Right lobe of liver (tissue), 6 donors: ENCODE measurements at regions not wholly inside any gene's neighbourhood (a gene's known extent, or its start where the extent isn't known, plus 50 kb on each side); places are given as distances from the start of the nearest gene placed in this dataset.

ENCODE experiments used
- ATAC-seq, 4 donors: fragments of 200-7000 bp; cut with Tn5 transposase; one replicate each; pipeline ENCODE4 v1.9.1; 2020; ENCODE audit warnings: mild to moderate bottlenecking in 4 of 4, moderate library complexity in 4 of 4
- DNase-seq, 3 donors: peaks; one replicate each; pipeline ENCODE4 v3.0.0-alpha.2; 2020
- H3K27ac ChIP-seq, 3 donors: fragments of 200-600 bp; one replicate each; pipeline ENCODE4 v1.8.0; 2022
- H3K27me3 ChIP-seq, 2 donors: fragments of 200-600 bp; one replicate each; pipeline ENCODE4 v1.8.0; 2022
- H3K36me3 ChIP-seq, 4 donors: fragments of 200-600 bp; sonication (generic) in 1 of 4; one replicate each; pipeline versions ENCODE4 v1.5.1 to v1.8.0; 2017 to 2022; ENCODE audit warnings: control low read depth in 1 of 4
- H3K4me1 ChIP-seq, 4 donors: fragments of 200-600 bp; sonication (generic) in 1 of 4; one replicate each; pipeline versions ENCODE4 v1.5.1 to v1.8.0; 2017 to 2022; ENCODE audit warnings: control low read depth in 1 of 4
- H3K4me3 ChIP-seq, 3 donors: fragments of 200-600 bp; one replicate each; pipeline ENCODE4 v1.8.0; 2022
- H3K9me3 ChIP-seq, 4 donors: fragments of 200-600 bp; sonication (generic) in 1 of 4; one replicate each; pipeline versions ENCODE4 v1.5.1 to v1.8.0; 2017 to 2022; ENCODE audit warnings: control low read depth in 1 of 4
- POLR2A ChIP-seq: fragments of 450-650 bp; IDR thresholded peaks from one replicate; pipeline ENCODE4 v1.6.1; 2017; ENCODE audit warnings: antibody characterized with exemption, mild to moderate bottlenecking
- WGBS: methylation state at CpG from one replicate; pipeline ENCODE4 v1.1.6; 2018; ENCODE audit warnings: low coverage, low lambda C conversion rate; ENCODE audit not compliant: insufficient coverage; ENCODE audit errors: missing lambda C conversion rate; 5-methylcytosine and 5-hydroxymethylcytosine counted together
- intact Hi-C, 2 donors: fragments of 100-400 bp; cut with DNase I; formaldehyde crosslinking; loops; one replicate each; pipeline versions ENCODE4 v1.11.2 to v1.14.1; 2022
- TF ChIP-seq, protein P1 (sequence below), 4 donors: fragments of 200-600 bp in 3 of 4; fragments of 450-650 bp in 1 of 4; IDR thresholded peaks; one replicate each; pipeline versions ENCODE4 v1.5.1 to v1.8.0; 2016 to 2022; ENCODE audit warnings: antibody characterized with exemption in 4 of 4, mild to moderate bottlenecking in 2 of 4
- donor health status: DM: no; HTN: yes; CAD: no.
- donor health status: DM: no; HTN: no; CAD: no.
- donor health status: DM: no; HTN: no; CAD: no.
- donor health status: DM: no; HTN: yes; CAD: no.
- donor health status: DM: no; HTN: yes; CAD: no.

DNA sequence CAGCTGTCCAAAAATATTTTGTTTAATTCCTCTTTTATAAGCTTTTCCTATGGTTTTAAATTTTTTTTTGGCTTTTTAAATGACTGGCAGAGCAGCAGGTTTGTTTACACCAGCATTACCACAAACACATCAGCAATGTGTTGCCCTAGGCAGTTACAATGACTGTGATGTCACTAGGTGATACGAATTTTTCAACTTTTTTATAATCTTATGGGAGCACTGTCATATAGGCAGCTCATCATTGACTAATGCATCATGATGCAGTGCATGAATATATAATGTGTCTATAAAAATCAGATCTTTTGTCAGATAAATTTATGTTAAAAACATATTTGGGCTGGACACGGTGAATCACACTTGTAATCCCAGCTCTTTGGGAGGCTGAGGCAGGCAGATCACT lies 231.6 kb upstream of the SLIT2 start:
- intact Hi-C loops: no loop called here
- ATAC-seq (no peak), DNase-seq (no peak)
- TF ChIP-seq POLR2A: no peak
- TF ChIP-seq, protein P1, sequence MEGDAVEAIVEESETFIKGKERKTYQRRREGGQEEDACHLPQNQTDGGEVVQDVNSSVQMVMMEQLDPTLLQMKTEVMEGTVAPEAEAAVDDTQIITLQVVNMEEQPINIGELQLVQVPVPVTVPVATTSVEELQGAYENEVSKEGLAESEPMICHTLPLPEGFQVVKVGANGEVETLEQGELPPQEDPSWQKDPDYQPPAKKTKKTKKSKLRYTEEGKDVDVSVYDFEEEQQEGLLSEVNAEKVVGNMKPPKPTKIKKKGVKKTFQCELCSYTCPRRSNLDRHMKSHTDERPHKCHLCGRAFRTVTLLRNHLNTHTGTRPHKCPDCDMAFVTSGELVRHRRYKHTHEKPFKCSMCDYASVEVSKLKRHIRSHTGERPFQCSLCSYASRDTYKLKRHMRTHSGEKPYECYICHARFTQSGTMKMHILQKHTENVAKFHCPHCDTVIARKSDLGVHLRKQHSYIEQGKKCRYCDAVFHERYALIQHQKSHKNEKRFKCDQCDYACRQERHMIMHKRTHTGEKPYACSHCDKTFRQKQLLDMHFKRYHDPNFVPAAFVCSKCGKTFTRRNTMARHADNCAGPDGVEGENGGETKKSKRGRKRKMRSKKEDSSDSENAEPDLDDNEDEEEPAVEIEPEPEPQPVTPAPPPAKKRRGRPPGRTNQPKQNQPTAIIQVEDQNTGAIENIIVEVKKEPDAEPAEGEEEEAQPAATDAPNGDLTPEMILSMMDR (IDR thresholded peaks at IDR 0.05): no peak
- Histone ChIP-seq H3K9me3 (no peaks in the 10 kb centered on the region), H3K4me1 (no peaks in the 10 kb centered on the region), H3K4me3 (no peak overlapping the region), H3K36me3 (no peaks in the 10 kb centered on the region), H3K27ac (no peak overlapping the region), H3K27me3 (no peaks in the 10 kb centered on the region)
- 34% methylated on average over 2 of the region's 2 CpGs for WGBS

DNA sequence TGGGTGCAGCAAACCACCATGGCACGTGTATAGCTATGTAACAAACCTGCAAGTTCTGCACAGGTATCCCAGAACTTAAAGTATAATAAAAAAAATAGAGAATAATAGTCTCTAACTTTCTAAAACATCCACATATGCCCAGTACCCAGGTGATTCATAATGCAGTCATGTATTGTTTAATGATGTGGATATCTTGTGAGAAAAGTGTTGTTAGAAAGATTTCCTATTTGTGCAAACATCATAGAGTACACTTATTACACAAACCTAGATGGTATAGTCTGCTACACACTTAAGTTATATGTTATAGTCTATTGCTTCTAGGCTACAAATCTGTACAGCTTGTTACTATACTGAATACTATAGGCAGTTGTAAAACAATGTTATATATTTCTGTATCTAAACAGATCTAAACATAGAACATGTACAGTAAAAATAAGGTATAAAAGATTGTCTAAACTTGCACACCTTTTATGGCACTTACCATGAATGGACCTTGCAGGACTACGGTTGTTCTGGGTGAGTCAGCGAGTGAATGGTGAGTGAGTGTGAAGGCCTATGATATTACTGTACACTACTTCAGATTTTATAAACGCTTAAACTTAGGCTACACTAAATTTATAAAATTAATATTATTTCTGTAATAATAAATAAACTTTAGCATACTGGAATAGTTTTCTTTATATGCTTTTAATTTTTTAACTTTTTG lies 232.2 kb upstream of the SLIT2 start:
- no peaks in the 10 kb centered on the region for H3K36me3 ChIP-seq
- ATAC-seq: no peak
- H3K4me3 ChIP-seq: no peak overlapping the region
- no peaks in the 10 kb centered on the region for H3K9me3 ChIP-seq
- 66% methylated on average over 4 of the region's 4 CpGs for WGBS
- TF ChIP-seq, protein P1 (IDR thresholded peaks at IDR 0.05): no peak
- intact Hi-C loops: no loop called here
- DNase-seq: no peak
- H3K4me1 ChIP-seq: no peaks in the 10 kb centered on the region
- no peak overlapping the region for H3K27ac ChIP-seq
- no peaks in the 10 kb centered on the region for H3K27me3 ChIP-seq

DNA sequence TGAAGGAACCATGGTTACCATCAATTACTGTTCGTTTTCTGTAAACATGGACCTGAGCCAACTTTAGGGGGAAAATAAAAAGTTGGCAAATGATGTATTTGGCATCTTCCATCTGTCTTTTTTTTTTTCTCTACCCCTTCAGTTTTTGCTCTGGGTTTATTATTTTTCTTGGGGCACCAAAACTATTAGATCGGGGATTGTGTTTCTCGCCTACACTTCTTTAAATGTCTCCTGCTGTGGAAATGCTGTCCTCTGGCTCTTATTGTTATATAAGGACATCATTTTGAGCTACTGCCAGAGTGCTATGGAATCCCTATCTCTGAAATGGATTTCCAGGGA lies 234.0 kb upstream of the SLIT2 start:
- Histone ChIP-seq H3K27me3 (no peaks in the 10 kb centered on the region), H3K9me3 (no peaks in the 10 kb centered on the region), H3K4me1 (no peaks in the 10 kb centered on the region), H3K4me3 (no peak overlapping the region), H3K36me3 (no peaks in the 10 kb centered on the region), H3K27ac (no peak overlapping the region)
- intact Hi-C loops: no loop called here
- ATAC-seq (no peak), DNase-seq (no peak)
- 59% methylated on average over 3 of the region's 3 CpGs for WGBS
- TF ChIP-seq, protein P1 (IDR thresholded peaks at IDR 0.05): no peak
- TF ChIP-seq POLR2A: no peak

DNA sequence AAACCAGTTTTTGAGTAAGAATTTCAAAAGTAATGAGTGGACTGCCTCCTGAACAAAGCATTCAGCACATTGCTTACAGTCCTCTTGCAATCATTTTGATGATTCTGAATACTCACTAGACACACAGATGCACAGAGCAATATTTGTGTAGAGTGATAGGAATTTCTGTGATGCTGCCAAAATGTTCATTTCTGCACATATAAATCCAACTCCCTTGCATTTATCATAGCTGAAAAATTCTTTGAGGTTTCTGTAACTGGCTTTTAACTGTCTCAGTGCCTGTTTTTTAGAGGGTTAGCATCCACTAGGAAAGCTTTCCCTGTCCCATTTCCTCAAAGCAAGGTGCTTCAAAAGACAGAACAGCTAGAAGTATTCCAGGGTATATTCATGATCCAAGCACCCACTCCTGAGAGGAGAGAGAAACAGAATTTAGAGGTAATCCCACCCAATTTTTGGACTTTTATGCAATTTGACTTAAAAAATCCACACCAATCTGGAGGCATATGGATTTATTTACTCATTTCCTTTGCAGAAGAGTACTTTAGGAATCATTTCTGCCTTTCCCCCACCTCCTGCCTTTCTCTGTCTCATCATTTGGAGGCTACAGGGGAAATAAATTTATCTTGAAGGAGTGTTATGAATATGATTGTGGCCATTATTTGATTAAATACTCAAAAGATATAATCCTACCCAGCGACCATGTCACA lies 234.5 kb upstream of the SLIT2 start:
- Histone ChIP-seq H3K27ac (no peak overlapping the region), H3K4me3 (no peak overlapping the region), H3K27me3 (no peaks in the 10 kb centered on the region), H3K4me1 (no peaks in the 10 kb centered on the region), H3K9me3 (no peaks in the 10 kb centered on the region), H3K36me3 (no peaks in the 10 kb centered on the region)
- no peak for ATAC-seq
- intact Hi-C loops: no loop called here
- TF ChIP-seq POLR2A: no peak
- TF ChIP-seq, protein P1 (IDR thresholded peaks at IDR 0.05): no peak
- WGBS: 25% methylated on average over 1 of the region's 1 CpG
- DNase-seq: no peak
